GM18909 (cell line): ENCODE measurements at regions not wholly inside any gene's neighbourhood (a gene's known extent, or its start where the extent isn't known, plus 50 kb on each side); places are given as distances from the start of the nearest gene placed in this dataset.

Experiments used
- ATAC-seq: cut with Tn5 transposase; IDR thresholded peaks from one replicate; pipeline ENCODE4 v1.9.1; 2021; ENCODE audit warnings: mild to moderate bottlenecking; ENCODE audit not compliant: unreplicated experiment, poor library complexity

DNA sequence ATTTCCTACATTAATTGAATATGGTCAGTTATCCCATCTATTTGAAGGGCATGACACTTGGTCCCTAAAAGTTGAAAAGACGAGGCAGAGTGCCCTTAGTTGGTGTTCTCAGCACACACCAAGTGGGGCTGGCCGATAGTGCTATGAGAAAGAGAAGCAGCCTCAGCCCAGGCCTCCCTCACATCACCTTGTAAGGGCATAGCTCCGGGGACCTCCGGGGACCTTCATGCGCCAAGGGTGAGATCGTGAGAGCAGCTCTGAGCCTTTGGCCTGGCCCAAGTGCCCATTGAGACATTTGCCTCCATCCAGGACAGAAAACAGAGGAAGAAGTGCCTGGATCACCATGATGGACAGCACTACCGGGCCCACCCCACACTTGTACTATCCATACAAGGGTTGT, 244.3 kb upstream of the COPS8 start:
- ATAC-seq = no peak

DNA sequence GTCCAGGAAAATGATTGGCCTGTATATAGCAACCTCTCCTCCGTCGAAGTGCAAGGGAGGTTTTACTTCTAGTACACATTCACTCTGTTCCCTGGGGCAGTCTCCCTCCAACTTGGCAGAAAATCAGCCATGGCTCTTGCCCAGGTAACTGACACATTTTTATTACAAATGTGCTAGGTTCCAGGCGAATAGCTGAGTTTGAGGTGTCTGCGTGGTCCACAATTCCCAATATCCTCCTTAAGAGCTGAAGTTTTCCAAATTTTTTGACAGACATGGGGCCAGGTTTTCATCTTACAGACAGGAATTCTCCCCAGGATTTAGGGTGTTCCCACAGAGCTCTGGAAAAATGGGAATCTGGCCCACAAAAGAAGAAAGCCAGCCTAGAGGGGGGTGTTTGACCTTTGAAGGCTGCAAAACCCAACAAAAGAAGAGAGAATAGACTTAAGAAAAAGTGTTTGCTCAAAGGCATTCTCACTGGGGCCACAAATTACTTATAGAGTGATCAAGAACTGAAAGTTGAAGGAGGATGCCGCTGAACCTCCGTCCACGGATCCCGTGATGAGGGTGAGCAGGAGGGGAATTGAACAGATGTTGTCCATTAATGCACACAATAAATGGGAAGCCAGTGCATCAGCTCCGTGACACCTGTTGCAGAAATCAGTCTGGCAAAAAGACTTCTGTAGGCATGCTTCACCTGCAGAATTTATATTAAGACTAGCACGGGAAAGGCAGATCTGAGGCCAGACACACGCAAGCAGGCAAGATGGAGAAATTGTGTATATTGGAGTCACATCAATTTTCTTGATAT, 242.3 kb upstream of the COPS8 start:
- no peak for ATAC-seq

DNA sequence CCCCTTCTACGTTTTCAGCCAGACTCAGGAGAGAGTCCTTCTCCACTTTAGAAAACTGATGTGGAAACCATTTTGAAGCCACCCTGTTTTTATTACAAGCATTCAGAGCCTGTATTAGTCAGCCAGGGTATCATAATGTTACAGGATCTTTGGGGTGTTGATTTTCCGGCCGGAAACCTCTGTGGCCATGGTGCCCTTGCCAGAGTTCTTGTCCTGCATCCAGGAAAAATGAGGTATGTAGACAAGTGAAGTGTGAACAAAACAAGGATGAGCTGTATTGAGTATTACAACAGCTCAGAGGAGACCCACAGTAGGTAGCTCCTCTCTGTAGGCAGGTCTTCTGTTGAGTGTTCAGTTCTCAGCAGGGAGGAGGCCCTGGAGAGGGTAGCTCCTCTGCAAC, 241.0 kb upstream of the COPS8 start:
- no peak for ATAC-seq

DNA sequence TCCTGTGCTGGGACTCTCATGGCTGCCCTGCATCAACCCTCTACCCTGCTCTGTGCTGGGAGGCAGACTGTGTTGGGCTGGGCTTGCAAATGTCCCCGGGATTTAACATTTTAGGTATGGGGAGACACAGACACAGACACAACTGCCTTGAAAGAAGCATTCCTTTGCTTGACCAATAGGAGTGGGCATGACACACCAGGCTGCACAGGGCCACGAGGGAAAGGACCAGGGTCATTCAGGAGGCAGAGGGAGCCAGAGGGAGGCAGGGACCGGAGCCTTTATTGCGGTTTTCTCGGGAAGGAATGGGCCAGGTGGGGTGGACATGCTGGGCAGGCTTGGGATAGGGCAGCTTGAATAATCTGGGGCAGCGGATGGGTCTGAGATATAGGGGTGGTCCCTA, 238.7 kb upstream of the COPS8 start:
- no peak for ATAC-seq

DNA sequence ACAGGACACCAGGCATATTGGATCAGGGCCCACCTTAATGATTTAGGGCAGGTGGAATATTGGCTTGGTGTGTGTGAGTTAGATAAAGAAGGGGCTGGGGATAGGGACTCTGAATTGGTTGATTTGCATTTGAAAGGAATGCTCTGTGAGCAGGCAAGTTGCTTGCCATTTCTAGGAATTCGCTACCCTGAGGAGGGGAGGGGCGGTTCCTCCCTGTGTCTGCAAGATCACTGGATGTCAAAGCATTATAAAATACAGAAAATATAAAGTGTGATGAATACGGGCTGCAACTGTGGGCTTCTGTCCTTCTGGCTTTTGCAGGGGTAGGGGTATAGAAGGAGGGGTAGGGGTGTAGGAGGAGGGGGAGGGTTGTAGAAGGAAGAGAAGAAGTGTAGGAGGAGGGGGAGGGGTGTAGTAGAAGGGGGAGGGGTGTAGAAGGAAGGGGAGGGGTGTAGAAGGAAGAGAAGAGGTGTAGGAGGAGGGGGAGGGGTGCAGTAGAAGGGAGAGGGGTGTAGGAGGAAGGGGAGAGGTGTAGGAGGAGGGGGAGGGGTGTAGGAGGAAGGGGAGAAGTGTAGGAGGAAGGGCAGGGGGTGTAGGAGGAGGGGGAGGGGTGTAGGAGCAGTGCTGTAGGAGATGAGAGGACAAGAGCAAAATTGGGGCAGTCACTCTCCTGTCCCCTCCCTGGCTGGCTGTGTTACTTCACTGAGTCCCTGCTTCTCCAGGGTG, 238.0 kb upstream of the COPS8 start:
- ATAC-seq = no peak

DNA sequence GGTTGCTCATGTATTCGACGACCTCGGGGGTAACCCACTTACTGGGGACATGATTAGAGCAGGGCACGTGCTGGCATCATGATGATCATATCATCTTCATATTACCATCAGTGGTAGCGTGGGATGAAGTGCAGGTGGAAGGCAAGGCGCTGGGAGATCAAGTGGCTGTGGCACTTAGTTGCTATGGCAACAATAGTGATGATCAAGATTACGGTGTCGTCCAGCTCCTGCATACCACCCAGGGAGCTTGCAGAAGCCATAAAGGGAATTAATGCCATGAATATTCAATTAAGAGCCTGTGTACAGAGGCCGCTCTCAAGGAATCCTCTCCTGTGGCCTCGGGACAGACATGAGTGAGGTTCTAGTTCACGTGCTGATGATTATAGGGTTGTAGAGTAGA, 237.2 kb upstream of the COPS8 start:
- no peak for ATAC-seq

DNA sequence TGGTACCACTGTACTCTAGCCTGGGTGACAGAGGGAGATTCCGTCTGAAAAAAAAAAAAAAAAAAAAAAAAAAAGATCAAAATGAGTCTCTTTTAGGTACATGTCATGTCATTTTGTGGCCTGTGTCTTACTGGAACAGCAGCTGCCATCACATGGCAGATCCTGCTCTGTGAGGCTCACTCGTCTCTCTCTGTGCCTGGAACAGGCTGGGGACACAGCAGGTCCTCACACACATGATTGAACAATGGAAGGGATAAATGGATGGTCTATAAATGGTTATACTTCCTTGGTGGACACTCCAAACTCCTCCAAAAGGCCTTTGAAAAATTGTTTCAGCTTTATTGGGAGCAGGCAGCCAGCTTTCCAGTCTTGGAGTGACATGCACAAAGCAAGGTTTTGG, 236.2 kb upstream of the COPS8 start:
- ATAC-seq = no peak

DNA sequence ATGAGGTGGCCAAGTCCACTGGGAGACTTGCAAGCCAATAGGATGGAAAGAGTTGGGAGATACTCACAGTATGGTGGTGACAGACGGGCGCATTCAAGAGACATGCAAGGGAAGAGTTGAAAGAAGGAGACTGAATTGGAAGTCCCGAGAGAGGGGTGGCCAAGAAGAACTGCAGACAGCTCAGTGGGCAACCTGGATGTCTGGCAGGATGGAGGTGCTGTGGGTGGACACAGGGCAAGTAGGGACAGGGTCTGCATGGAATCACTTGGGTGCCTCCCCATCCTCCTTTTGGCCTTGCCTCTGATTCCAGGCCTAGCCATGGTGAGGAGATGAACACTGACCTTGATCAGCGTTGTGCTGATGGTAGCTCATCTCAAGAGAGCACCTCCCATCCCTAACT, 235.7 kb upstream of the COPS8 start:
- no peak for ATAC-seq

DNA sequence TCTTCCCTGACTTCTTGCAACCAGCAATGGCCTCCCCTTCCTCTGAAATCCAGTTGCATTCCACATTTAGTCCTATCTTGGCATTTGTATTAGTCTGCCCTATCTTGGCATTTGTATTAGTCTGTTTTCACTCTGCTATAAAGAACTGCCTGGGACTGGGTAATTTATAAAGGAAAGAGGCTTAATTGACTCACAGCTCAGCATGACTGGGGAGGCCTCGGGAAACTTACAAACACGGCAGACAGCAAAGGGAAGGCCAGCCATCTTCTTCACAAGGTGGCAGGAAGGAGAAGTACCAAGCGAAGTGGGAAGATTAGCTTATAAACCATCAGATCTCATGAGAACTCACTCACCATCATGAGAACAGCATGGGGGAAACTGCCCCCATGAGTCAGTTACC, 234.5 kb upstream of the COPS8 start:
- ATAC-seq = no peak

DNA sequence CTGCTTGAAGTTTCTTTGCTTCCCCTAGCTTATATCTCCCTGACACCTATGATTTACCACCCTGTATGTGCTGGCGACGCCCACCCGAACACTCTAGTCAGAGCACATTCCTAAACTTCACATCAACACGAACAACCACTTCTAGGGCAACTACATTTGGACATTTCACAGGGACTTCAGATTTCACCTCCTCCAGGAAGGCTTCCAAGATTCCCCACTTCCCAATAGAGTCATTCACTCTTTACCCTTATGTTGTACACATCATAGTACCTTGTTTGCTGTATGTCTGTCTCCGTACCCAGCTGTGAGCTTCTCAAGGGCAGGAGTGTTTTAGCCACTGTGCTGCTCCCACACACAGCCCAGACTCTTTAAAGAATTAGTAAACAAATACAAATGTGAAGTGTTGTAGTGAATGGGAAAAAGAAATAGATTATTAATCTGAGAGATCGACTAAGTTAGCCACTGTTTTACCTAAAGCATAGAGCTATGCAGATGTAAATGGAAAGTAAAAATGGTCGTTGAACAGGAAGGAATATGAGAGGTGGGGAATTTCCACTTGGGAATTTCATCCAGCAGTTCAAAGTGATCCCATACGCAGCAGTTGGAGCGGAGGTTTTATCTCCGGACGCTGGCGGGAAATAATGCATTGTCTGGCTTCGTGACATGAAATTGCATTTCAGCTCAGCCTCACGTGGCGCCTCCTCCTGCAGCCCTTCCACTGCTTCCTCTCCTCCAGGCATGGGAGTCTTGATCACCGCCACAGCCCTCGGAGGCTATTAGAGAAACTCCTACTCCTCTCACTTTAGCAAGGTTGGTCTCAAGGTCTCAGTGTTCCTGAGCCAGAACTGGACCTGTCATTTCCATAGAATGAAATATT, 233.4 kb upstream of the COPS8 start:
- ATAC-seq = no peak

DNA sequence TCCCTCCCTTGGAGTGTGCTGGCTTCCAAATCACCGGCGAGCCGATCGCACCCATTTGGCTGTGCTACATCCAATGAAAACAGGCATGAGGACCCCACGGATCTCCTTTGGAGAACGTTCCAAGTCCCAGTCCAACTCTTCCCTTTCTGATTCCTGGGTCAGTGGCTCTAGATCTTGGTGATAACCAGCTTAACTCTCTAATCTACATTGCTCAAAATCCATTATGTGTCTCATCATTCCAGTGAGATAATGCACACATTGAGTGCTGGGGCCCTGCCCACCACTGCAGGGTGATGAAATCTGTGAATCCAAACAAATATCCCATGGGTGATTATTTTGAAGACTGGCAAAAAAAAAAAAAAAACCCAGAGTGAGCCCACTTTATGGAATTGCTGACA, 232.7 kb upstream of the COPS8 start:
- ATAC-seq = no peak

DNA sequence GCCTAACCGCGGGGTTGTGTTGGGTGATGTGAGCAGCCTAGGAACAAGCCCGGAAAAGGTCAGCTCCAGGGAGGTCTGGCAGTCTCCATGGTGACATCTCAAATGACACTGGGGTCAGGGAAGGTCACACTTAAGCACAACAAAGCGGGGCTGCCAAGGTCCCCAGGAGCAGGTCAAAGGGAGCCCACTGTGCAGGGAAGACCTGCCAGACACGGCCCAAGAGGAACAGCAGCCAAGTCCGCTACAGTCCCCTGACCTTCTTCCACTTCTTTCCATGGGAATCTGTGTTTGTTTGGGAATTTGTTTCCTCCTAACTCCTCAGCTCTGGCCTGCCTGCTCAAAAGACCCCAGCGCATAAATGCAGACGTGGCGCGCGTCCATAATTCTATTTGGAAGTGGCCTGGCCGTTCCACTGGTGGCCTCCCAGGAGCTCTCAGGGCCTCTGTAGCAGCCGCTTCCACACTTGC, 232.1 kb upstream of the COPS8 start:
- no peak for ATAC-seq

DNA sequence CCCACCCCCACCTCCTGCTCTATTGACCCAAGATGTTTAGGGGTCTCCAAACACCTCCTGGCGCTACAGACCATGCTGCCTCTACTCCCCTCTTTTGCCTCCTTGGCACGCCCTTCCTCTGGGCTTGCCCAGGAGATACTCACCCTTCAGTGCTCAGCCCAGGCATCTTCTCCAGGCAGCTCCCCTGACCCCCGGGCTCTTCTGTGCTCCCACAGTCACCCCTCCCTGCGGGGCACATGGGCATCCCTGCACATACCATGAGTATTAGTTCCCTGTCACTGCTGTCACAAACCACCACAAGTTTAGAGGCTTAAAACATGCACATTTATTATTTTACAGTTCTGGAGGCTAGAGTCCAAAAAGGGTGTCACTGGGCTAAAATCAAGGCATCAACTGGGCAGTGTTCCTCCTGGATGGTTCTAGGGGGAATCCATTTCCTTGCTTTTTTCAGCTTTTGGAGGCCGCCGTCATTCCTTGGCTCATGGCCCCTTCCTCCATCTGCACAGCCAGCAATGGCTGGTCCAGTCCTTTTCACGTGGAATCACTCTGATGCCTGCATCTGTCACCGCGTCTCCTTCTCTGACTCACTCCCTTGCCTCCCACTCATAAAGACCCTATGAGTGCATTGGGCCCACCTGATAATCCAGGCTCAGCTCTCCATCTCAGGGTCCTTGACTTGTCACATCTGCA, 230.4 kb upstream of the COPS8 start:
- no peak for ATAC-seq

DNA sequence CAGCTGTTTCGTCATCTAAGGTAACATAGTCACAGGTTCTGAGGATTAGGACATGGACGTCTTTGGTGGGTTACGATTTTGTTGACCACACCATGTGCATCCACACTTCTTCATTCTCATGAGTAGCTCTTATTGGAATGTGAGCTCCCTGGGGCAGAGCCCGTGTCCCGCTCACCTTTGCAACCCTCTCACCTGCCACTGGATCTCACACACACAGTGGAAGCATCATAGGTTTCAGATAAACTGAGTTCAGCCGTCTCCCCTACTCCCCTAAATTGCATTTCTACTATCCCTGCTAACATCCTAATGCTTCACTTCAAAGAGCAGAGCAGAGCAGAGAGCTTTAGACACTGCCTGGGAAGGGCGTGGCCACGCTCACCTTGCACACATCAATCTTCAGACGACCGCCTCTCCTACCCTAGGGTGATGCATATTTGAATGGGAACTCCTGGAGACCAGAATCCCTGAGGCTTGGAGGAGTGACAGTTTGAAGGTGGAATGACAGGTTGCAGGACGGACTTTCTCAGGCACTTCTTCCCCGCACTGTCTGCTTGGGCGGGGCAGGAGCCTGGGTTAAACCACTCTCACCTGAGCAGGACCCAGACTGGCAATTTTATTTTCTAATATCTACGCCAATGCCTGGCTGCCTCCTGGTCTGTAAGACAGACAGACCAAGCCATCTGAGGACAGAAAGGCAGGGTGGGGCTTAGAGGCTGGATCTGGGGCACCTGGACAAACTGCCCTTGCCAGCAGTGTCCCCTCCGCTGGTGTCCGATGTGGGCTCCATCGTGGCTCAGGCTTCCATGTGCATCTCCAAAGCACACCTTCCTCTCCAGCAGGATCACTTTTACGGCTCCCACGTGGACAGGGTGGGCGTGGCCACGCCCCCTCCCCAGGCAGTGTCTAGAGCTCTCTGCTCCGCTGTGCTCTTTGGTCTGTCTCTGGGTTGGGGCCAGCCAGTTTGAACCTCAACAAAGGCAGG, 229.5 kb upstream of the COPS8 start:
- no peak for ATAC-seq

DNA sequence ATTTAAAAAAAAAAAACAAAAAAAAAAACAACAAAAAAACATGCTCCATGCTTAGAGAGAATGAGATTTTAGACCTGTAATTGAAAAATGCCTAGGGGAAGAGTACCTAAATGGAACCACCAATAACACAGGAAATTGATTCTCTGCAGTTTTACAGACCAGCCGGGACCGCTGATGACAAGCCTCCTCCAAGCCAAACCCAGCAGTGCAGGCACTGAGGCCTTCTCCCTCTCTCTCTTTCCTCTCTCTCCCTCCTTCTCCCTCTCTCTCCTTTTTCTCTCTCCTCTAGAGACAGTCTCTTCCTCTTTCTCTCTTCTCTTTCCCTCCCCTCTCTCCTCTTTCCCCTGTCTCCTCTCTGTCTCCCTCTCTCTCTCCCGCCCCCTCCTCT, 228.8 kb upstream of the COPS8 start:
- ATAC-seq = no peak

DNA sequence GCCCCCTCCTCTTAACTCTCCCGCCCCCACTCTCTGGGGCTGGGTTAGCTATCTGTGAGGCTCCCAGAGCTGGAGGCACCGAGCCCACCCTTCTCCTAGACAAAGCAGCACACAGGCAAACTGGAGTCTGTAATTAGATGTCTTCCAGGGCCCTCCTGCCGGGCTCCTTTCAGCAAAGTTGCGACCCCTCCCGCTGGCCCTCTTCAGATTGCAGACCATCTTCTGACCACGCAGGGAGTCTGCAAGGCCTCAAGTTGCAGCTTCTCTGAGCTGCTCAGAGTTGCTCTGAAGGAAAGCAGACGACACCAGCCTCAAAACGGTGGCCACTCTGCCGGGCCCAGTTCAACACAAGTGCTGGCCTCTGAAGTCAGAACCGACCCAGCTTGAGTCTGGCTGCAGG, 228.4 kb upstream of the COPS8 start:
- ATAC-seq = no peak

DNA sequence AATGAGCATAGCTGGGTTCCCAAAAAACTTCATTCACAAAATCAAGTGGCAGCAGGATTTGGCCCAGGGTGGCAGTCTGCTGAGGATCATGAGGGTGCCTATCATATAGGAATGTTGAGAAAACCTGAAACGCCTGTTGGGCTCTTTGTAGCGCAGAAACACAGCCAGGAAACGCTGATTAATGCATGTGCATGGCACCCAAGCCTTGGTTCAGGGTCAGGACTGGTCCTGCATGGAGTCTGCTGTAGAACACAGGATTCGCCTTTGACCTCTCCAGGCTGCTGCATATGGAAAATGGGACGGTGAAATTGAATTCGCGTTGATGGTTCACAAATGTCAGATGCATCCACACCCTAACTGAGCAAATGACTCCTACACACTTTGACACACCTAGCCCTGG, 227.9 kb upstream of the COPS8 start:
- ATAC-seq = no peak

DNA sequence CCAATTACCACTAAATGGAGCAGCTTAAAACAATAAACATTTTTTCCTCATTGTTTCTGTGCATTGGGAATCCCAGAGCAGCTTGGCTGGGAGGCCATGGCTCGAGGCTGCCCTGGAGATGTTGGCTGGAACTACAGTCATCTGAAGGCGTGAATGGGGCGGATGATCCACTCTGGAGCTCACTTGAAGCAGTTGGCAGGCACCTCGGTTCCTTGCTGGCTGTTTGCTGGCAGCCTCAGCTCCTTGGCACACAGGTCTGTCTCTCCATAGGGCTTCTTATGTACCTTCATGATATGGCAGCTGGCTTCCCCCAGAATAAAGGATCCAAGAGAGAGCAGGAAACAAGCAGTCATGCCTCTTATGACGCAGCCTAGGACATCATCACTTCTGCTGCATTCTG, 227.0 kb upstream of the COPS8 start:
- no peak for ATAC-seq

DNA sequence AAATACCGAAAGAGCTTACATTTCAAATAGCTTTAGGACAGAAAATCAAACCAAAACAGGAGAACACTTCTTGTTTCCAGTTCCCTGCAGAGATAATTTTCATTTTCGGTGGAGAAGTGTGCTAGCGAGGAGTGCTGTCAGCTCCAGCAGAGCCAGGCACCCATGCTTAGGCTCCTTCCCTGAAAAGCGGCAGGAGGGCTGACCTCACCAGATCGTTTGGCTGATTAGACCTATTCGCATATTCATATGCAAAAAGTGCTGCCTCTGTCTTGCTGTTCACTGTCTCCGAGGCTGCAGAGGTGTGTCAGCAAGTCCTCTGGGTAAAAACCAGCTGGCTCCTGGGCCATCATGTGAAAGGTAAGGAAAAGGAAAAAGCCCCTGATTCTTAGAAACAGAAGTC, 225.8 kb upstream of the COPS8 start:
- ATAC-seq = no peak
